SK-N-SH treated with all-trans-retinoic acid at 6 μM for 48 hours (cell line): ENCODE measurements at regions not wholly inside any gene's neighbourhood (a gene's known extent, or its start where the extent isn't known, plus 50 kb on each side); places are given as distances from the start of the nearest gene placed in this dataset.

Experiments
- ATAC-seq: fragments of 200-7000 bp; cut with Tn5 transposase; 3 replicates; pipeline ENCODE4 v1.9.1; 2020; ENCODE audit warnings: mild to moderate bottlenecking, moderate library complexity
- BACH2 ChIP-seq: fragments of 250-450 bp; sonication (Bioruptor Pico); IDR thresholded peaks from 2 replicates; pipeline ENCODE4 v1.9.0; 2021; ENCODE audit warnings: mild to moderate bottlenecking, borderline replicate concordance
- CREB5 ChIP-seq: fragments of 250-450 bp; sonication (Bioruptor Pico); IDR thresholded peaks from 2 replicates; pipeline ENCODE4 v1.5.1; 2020; ENCODE audit warnings: low read depth, mild to moderate bottlenecking, moderate library complexity
- CSDC2 ChIP-seq: fragments of 250-450 bp; sonication (Bioruptor Pico); IDR thresholded peaks from 2 replicates; pipeline ENCODE4 v1.5.0; 2020; ENCODE audit warnings: mild to moderate bottlenecking, moderate library complexity
- CSRNP3 ChIP-seq: fragments of 250-450 bp; sonication (Bioruptor Pico); IDR thresholded peaks from 2 replicates; pipeline ENCODE4 v1.5.1; 2021; ENCODE audit warnings: mild to moderate bottlenecking, moderate library complexity
- ESRRG ChIP-seq: fragments of 250-450 bp; sonication (Bioruptor Pico); IDR thresholded peaks from 2 replicates; pipeline ENCODE4 v1.6.1; 2021; ENCODE audit warnings: mild to moderate bottlenecking
- GLIS3 ChIP-seq: fragments of 250-450 bp; sonication (Bioruptor Pico); IDR thresholded peaks from 2 replicates; pipeline ENCODE4 v1.5.0; 2020; ENCODE audit warnings: mild to moderate bottlenecking, moderate library complexity
- ISL1 ChIP-seq: fragments of 250-450 bp; sonication (Bioruptor Pico); IDR thresholded peaks from 2 replicates; pipeline ENCODE4 v2.1.2; 2022; ENCODE audit warnings: mild to moderate bottlenecking, moderate library complexity
- OSR1 ChIP-seq: fragments of 250-450 bp; sonication (Bioruptor Pico); IDR thresholded peaks from 2 replicates; pipeline ENCODE4 v1.8.0; 2022; ENCODE audit warnings: moderate library complexity, mild to moderate bottlenecking, inconsistent platforms
- PATZ1 ChIP-seq: fragments of 250-450 bp; sonication (Bioruptor Pico); IDR thresholded peaks from 2 replicates; pipeline ENCODE4 v1.8.0; 2020; ENCODE audit warnings: mild to moderate bottlenecking, moderate library complexity, borderline replicate concordance
- POU6F1 ChIP-seq: fragments of 250-450 bp; sonication (Bioruptor Pico); IDR thresholded peaks from 2 replicates; pipeline ENCODE4 v1.8.0; 2021; ENCODE audit warnings: low read depth, mild to moderate bottlenecking, moderate library complexity, borderline replicate concordance
- PPARA ChIP-seq: fragments of 250-450 bp; sonication (Bioruptor Pico); IDR thresholded peaks from 2 replicates; pipeline ENCODE4 v1.5.0; 2020; ENCODE audit warnings: mild to moderate bottlenecking, borderline replicate concordance
- RARB ChIP-seq: fragments of 250-450 bp; sonication (Bioruptor Pico); IDR thresholded peaks from 2 replicates; pipeline ENCODE4 v1.8.0; 2021; ENCODE audit warnings: mild to moderate bottlenecking, moderate library complexity
- SNAI2 ChIP-seq: fragments of 250-450 bp; sonication (Bioruptor Pico); IDR thresholded peaks from 2 replicates; pipeline ENCODE4 v1.5.0; 2020; ENCODE audit warnings: mild to moderate bottlenecking, moderate library complexity
- TCF4 ChIP-seq: fragments of 250-450 bp; sonication (Bioruptor Pico); IDR thresholded peaks from 2 replicates; pipeline ENCODE4 v1.8.0; 2021; ENCODE audit warnings: mild to moderate bottlenecking, moderate library complexity, borderline replicate concordance
- TOX ChIP-seq: fragments of 250-450 bp; sonication (Bioruptor Pico); IDR thresholded peaks from 2 replicates; pipeline ENCODE4 v1.8.0; 2021; ENCODE audit warnings: mild to moderate bottlenecking, moderate library complexity, borderline replicate concordance
- TSHZ2 ChIP-seq: fragments of 250-450 bp; sonication (Bioruptor Pico); IDR thresholded peaks from 2 replicates; pipeline ENCODE4 v1.5.0; 2020; ENCODE audit warnings: mild to moderate bottlenecking, moderate library complexity
- ZC3H10 ChIP-seq: fragments of 250-450 bp; sonication (Bioruptor Pico); IDR thresholded peaks from 2 replicates; pipeline ENCODE4 v1.5.1; 2021; ENCODE audit warnings: mild to moderate bottlenecking, moderate library complexity
- ZFP3 ChIP-seq: fragments of 250-450 bp; sonication (Bioruptor Pico); IDR thresholded peaks from 2 replicates; pipeline ENCODE4 v1.5.0; 2020; ENCODE audit warnings: mild to moderate bottlenecking, moderate library complexity
- ZFP30 ChIP-seq: fragments of 450-650 bp; formaldehyde crosslinking; IDR thresholded peaks from 2 replicates; pipeline ENCODE4 v1.5.0; 2022; ENCODE audit warnings: mild to moderate bottlenecking, moderate library complexity
- ZNF565 ChIP-seq: fragments of 450-650 bp; formaldehyde crosslinking; conservative IDR thresholded peaks from 2 replicates; pipeline ENCODE4 v1.5.0; 2020; ENCODE audit warnings: low read depth, mild to moderate bottlenecking, moderate library complexity
- ZNF70 ChIP-seq: fragments of 450-650 bp; formaldehyde crosslinking; IDR thresholded peaks from 2 replicates; pipeline ENCODE4 v1.5.0; 2020; ENCODE audit warnings: mild to moderate bottlenecking, moderate library complexity
- ZNF8 ChIP-seq: fragments of 450-650 bp; formaldehyde crosslinking; IDR thresholded peaks from 2 replicates; pipeline ENCODE4 v1.5.0; 2020; ENCODE audit warnings: mild to moderate bottlenecking, moderate library complexity

GRCh38 chr7:131075406-131075805 lies 252.3 kb upstream of the MKLN1 start:
- TF ChIP-seq ZFP30 (CRISPR knock-in tag) (no peak), OSR1 (CRISPR knock-in tag) (no peak), SNAI2 (no peak), PPARA (CRISPR knock-in tag) (no peak), BACH2 (CRISPR knock-in tag) (no peak), TOX (CRISPR knock-in tag) (no peak), GLIS3 (CRISPR knock-in tag) (no peak), ZNF70 (CRISPR knock-in tag) (no peak), ZFP3 (CRISPR knock-in tag) (no peak), POU6F1 (CRISPR knock-in tag) (no peak)
- ATAC-seq, result no peak

GRCh38 chr7:131076032-131076431 lies 251.6 kb upstream of the MKLN1 start:
- ATAC-seq, result peak; percentile 68

GRCh38 chr7:131076711-131077181 lies 250.9 kb upstream of the MKLN1 start:
- peak; percentile 5 for ATAC-seq
- TF ChIP-seq CREB5 (CRISPR knock-in tag) (no peak), CSRNP3 (CRISPR knock-in tag) (no peak), ZFP3 (CRISPR knock-in tag) (no peak), PPARA (CRISPR knock-in tag) (no peak), ZC3H10 (CRISPR knock-in tag) (no peak), ZNF565 (no peak), ZFP30 (CRISPR knock-in tag) (no peak), RARB (no peak), ISL1 (CRISPR knock-in tag) (no peak), ZNF70 (CRISPR knock-in tag) (no peak), TOX (CRISPR knock-in tag) (no peak), GLIS3 (CRISPR knock-in tag) (no peak)

More at GRCh38 chr7:131076032-131076431, 251.6 kb upstream of the MKLN1 start:
- TF ChIP-seq PATZ1 (CRISPR knock-in tag), result no peak
- no peak for TF ChIP-seq CSDC2 (CRISPR knock-in tag)
- TF ChIP-seq BACH2 (CRISPR knock-in tag), result no peak
- TF ChIP-seq PPARA (CRISPR knock-in tag), result no peak
- no peak for TF ChIP-seq CREB5 (CRISPR knock-in tag)
- no peak for TF ChIP-seq ISL1 (CRISPR knock-in tag)
- TF ChIP-seq ZNF8, result no peak

GRCh38 chr7:131077735-131078134 lies 249.9 kb upstream of the MKLN1 start:
- TF ChIP-seq GLIS3 (CRISPR knock-in tag) (no peak), PATZ1 (CRISPR knock-in tag) (no peak), ZNF565 (no peak), ZFP30 (CRISPR knock-in tag) (no peak), OSR1 (CRISPR knock-in tag) (no peak), TSHZ2 (CRISPR knock-in tag) (no peak), ISL1 (CRISPR knock-in tag) (no peak), TCF4 (no peak), ESRRG (CRISPR knock-in tag) (no peak), TOX (CRISPR knock-in tag) (no peak), PPARA (CRISPR knock-in tag) (no peak)
- no peak for ATAC-seq
